Adrenal gland (tissue), 5 donors: ENCODE measurements at regions not wholly inside any gene's neighbourhood (a gene's known extent, or its start where the extent isn't known, plus 50 kb on each side); places are given as distances from the start of the nearest gene placed in this dataset.

ENCODE experiments used
- CTCF ChIP-seq, 6 experiments: fragments of 450-650 bp in 4 of 6; fragments of 200-600 bp in 2 of 6; sonication (generic) in 1 of 6; IDR thresholded peaks; 1 replicate in 5 of 6; 2 replicates in 1 of 6; pipeline versions ENCODE4 v1.5.1 to v1.8.0; 2016 to 2021; ENCODE audit warnings: antibody characterized with exemption in 6 of 6, mild to moderate bottlenecking in 2 of 6, moderate library complexity in 1 of 6
- POLR2A ChIP-seq, 2 donors: fragments of 450-650 bp; IDR thresholded peaks; one replicate each; pipeline ENCODE4 v1.6.1; 2017; ENCODE audit warnings: antibody characterized with exemption in 2 of 2, mild to moderate bottlenecking in 2 of 2, moderate library complexity in 1 of 2
- donor health status: DM: no; HTN: no; CAD: no.

- TF ChIP-seq POLR2A (IDR thresholded peaks at IDR 0.05) (no peak), CTCF (IDR thresholded peaks at IDR 0.05) (no peak)
These were observed 155.0 kb upstream of the PITX1 start for GRCh38 chr5:135189024-135189423.
